GM12873 (cell line): ENCODE measurements at regions not wholly inside any gene's neighbourhood (a gene's known extent, or its start where the extent isn't known, plus 50 kb on each side); places are given as distances from the start of the nearest gene placed in this dataset.

ENCODE experiments used
- TF ChIP-seq, protein P1 (sequence below): IDR thresholded peaks from 2 replicates; pipeline ENCODE4 v1.5.1; 2012; ENCODE audit warnings: low read depth, mild to moderate bottlenecking, moderate library complexity, low read length, control low read depth; ENCODE audit not compliant: insufficient read depth; ENCODE audit errors: missing control alignments

DNA sequence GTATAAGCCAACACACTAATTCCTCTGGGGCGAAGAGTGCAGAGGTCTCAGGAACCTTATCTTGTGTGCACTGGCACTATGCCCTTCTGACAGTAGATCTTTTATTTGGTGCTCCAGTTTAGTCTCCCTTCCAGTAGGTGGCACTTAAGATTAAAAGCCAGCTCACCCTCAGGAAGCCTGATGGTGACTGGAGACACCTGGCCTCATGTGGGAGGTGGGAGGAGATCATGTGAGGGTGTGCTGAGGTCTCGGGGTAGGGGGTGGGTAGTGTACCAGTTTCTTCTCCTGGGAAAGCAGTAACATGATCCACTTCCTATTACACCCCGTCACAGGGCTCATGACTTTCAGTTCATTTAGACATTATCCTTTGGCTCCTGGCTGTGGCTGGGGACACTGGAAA, 654.9 kb downstream of the ADCYAP1 start:
- TF ChIP-seq, protein P1, sequence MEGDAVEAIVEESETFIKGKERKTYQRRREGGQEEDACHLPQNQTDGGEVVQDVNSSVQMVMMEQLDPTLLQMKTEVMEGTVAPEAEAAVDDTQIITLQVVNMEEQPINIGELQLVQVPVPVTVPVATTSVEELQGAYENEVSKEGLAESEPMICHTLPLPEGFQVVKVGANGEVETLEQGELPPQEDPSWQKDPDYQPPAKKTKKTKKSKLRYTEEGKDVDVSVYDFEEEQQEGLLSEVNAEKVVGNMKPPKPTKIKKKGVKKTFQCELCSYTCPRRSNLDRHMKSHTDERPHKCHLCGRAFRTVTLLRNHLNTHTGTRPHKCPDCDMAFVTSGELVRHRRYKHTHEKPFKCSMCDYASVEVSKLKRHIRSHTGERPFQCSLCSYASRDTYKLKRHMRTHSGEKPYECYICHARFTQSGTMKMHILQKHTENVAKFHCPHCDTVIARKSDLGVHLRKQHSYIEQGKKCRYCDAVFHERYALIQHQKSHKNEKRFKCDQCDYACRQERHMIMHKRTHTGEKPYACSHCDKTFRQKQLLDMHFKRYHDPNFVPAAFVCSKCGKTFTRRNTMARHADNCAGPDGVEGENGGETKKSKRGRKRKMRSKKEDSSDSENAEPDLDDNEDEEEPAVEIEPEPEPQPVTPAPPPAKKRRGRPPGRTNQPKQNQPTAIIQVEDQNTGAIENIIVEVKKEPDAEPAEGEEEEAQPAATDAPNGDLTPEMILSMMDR: no peak

GRCh38 chr18:1564793-1565192, 660.1 kb downstream of the ADCYAP1 start:
- TF ChIP-seq, protein P1: no peak

DNA sequence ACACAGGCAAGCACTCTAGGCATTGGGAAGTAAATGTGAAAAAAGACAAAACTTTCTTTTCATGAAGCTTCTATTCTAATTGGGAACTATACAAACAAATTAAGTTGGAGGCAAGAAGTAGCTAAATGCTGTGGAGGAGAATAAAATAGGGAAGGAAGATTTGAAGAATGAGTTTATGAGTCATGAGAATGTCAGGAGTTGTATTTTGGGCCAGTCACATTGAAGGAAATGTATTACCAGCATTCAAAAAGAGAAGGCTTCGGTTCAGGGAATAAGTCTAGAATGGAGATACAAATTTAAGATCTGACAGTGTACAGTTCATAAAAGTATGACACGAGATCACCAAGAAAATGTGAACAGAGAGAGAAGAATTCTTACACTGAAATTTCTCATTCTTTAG, 666.5 kb downstream of the ADCYAP1 start:
- TF ChIP-seq, protein P1: no peak

DNA sequence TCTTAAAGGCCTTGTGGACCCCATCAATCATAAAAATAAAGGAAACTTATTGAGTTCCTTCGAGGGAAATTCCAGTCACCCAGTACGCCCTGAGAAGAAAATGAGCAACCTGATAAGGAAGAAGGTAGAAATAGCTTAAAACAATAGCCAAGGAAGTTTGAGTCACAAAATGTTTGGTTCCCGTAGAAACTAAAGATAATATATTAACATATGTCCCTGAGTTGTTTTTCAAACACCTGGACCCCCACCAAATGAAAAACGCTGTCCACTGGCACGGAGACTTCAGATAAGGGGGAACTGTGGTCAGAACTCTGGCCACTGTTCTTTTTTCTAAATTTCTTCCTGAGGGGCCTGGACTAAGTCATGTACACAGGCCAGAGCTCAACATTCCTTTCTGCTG, 669.1 kb downstream of the ADCYAP1 start:
- TF ChIP-seq, protein P1: no peak

GRCh38 chr18:1575084-1575483, 670.4 kb downstream of the ADCYAP1 start:
- TF ChIP-seq, protein P1: no peak

DNA sequence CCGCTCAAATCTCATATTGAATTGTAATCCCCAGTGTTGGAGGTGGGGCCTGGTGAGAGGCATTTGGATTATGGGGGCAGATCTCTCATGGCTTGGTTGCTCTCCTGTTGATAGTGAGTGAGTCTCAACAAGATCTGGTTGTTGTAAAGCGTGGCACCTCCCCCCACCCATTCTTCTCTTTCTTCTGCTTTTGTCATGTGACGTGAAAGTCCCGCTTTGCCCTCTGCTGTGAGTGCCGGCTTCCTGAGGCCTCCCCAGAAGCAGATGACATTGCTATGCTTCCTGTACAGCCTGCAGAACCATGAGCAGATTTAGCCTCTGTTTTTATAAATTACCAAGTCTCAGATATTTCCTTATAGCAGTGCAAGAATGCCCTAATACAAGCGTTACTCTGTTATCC, 673.8 kb downstream of the ADCYAP1 start:
- TF ChIP-seq, protein P1: no peak

DNA sequence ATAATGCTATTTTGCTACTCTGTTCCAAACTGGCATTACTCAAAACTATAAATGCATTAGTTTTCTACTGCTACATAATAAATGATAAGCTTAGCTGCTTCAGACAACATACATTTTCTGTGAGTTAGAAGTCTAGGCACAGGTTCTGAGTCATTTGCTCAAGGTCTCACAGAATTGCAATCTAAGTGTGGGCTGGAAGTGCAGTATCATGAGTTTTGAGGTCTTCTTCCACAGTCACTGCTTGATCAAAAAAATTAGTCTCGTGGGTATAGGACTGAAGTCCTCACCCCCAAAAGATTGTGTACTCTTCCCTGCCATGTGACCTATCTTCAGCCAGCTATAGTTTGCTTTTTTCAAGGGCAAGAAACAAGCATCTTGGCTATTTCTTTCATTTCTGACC, 676.9 kb downstream of the ADCYAP1 start:
- TF ChIP-seq, protein P1: no peak

DNA sequence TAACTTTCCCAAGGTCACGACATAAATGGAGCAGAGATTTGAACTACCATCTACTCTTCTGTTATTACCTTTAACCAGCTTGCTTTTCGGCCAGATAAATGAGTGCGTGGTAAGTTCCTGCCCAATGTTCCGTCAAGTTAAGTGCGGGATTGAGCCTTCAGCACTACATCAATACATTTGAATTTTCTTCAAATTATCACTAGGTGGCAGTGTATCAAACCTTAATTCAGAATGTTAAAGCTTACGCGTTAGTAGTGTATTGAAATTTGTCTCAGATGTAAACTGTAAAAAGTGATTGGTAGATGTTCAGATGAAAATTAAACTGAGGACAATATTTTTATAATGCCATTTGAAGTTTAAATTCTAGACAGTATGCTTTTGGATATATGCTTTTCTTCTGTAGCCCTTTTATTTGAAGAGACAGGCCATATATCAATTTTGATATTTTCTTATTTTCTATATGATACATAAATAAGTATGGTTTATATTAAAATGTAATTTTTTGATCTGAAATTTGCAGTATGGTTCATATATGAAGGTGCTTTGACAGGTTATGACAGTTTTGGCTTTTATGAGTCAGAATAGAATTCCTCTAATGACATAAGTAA, 681.3 kb downstream of the ADCYAP1 start:
- TF ChIP-seq, protein P1: peak; percentile 51
